HepG2 (cell line): ENCODE measurements at regions not wholly inside any gene's neighbourhood (a gene's known extent, or its start where the extent isn't known, plus 50 kb on each side); places are given as distances from the start of the nearest gene placed in this dataset.

Source experiments
- ATAC-seq: fragments of 200-7000 bp; cut with Tn5 transposase; 3 replicates; pipeline ENCODE4 v1.9.1; 2020; ENCODE audit warnings: mild to moderate bottlenecking, moderate library complexity
- BruUV-seq: library from RNA; stranded (reverse); fragments of 400-500 nt; replicated peaks from 2 replicates; lab custom pipeline; 2021; lab: Mats Ljungman, UMichigan
- CTCF ChIA-PET: fragments of 300-600 bp; formaldehyde crosslinking; extraction: SDS; loops from one replicate; lab custom pipeline; 2021; ENCODE audit warnings: low total read pairs, inconsistent platforms, low intra/inter-chr PET ratio; lab: Yijun Ruan, JAX
- POLR2A ChIA-PET: fragments of 350-600 bp; sonication (Branson Sonifier 250); formaldehyde crosslinking; loops from one replicate; lab custom pipeline; 2020; ENCODE audit warnings: antibody characterized with exemption, inconsistent platforms; lab: Yijun Ruan, JAX
- DNase-seq: peaks from one replicate; pipeline ENCODE4 v3.0.0-alpha.2; 2015; ENCODE audit warnings: low spot score
- FAIRE-seq: peaks from 3 replicates; lab custom pipeline; 2011; peaks lifted over from hg19 to GRCh38; lab: Jason Lieb, UNC
- H2AFZ ChIP-seq: one replicate; pipeline ENCODE4 v1.6.1; 2011; ENCODE audit warnings: low read length, inconsistent platforms
- H3K27ac ChIP-seq: fragments of 300-600 bp; 3 replicates; pipeline ENCODE4 v1.8.0; 2011; ENCODE audit warnings: mixed run types, mild to moderate bottlenecking, mixed read lengths, low read length, inconsistent platforms; ENCODE audit not compliant: insufficient read depth; ENCODE audit errors: extremely low read length
- H3K27me3 ChIP-seq, 2 experiments: fragments of 200-600 bp in 1 of 2; 2 replicates in 1 of 2; 3 replicates in 1 of 2; pipeline versions ENCODE4 v1.6.0 to v1.8.0; 2011; ENCODE audit warnings: low read length in 2 of 2, mild to moderate bottlenecking in 2 of 2, moderate library complexity in 2 of 2, inconsistent platforms in 1 of 2; ENCODE audit not compliant: insufficient read depth in 2 of 2, control insufficient read depth in 1 of 2
- H3K36me3 ChIP-seq, 2 experiments: fragments of 200-600 bp in 1 of 2; replicated peaks in 1 of 2; 2 replicates in 1 of 2; 3 replicates in 1 of 2; pipeline versions ENCODE4 v1.5.1 to v1.8.0; 2011; ENCODE audit warnings: low read length in 2 of 2, inconsistent platforms in 1 of 2; ENCODE audit not compliant: insufficient read depth in 2 of 2, control insufficient read depth in 1 of 2
- H3K4me1 ChIP-seq: 2 replicates; pipeline ENCODE4 v1.5.1; 2012; ENCODE audit warnings: low read length, inconsistent platforms; ENCODE audit not compliant: insufficient read depth
- H3K4me2 ChIP-seq: 2 replicates; pipeline ENCODE4 v1.6.0; 2011; ENCODE audit warnings: low read depth, low read length, inconsistent platforms
- H3K4me3 ChIP-seq, 3 experiments: fragments of 200-600 bp in 1 of 3; sonication (generic), shearing (Covaris generic) in 1 of 3; replicated peaks in 1 of 3; 2 replicates each; pipeline ENCODE4 v1.5.1; 2011 to 2016; ENCODE audit warnings: low read length in 3 of 3, inconsistent platforms in 2 of 3, low read depth in 2 of 3, mild to moderate bottlenecking in 2 of 3, control low read depth in 1 of 3, mixed read lengths in 1 of 3; ENCODE audit not compliant: insufficient read depth in 1 of 3
- H3K79me2 ChIP-seq: one replicate; pipeline ENCODE4 v1.6.1; 2011; ENCODE audit warnings: low read length, inconsistent platforms; ENCODE audit not compliant: insufficient read depth
- H3K9ac ChIP-seq: 2 replicates; pipeline ENCODE4 v1.6.0; 2011; ENCODE audit warnings: mild to moderate bottlenecking, low read depth, low read length, inconsistent platforms; ENCODE audit not compliant: insufficient read depth
- H3K9me3 ChIP-seq: 2 replicates; pipeline ENCODE4 v1.5.1; 2012; ENCODE audit warnings: mild to moderate bottlenecking, low read length
- H4K20me1 ChIP-seq: 2 replicates; pipeline ENCODE4 v1.6.0; 2011; ENCODE audit warnings: inconsistent platforms, mild to moderate bottlenecking, low read length, moderate library complexity; ENCODE audit not compliant: insufficient read depth
- CEBPB ChIP-seq: IDR thresholded peaks from 2 replicates; pipeline ENCODE4 v1.6.1; 2011; ENCODE audit warnings: low read depth, low read length, improper control_type of control experiment, borderline replicate concordance
- CREM ChIP-seq, 2 experiments: sonication (generic) in 1 of 2; formaldehyde crosslinking in 1 of 2; IDR thresholded peaks; 2 replicates each; pipeline versions ENCODE4 v1.4.0 to v1.6.1; 2016 to 2020; ENCODE audit warnings: antibody characterized with exemption in 1 of 2, mild to moderate bottlenecking in 1 of 2, missing genetic modification reagents in 1 of 2
- HOXA5 ChIP-seq: sonication (generic); formaldehyde crosslinking; IDR thresholded peaks from 2 replicates; pipeline ENCODE4 v1.4.0; 2020; ENCODE audit warnings: missing genetic modification reagents
- NCOA5 ChIP-seq: sonication (generic); formaldehyde crosslinking; IDR thresholded peaks from 2 replicates; pipeline ENCODE4 v1.4.0; 2020; ENCODE audit warnings: missing genetic modification reagents
- NONO ChIP-seq, 2 experiments: fragments of 450-650 bp in 1 of 2; sonication (generic) in 1 of 2; formaldehyde crosslinking in 1 of 2; IDR thresholded peaks in 1 of 2; conservative IDR thresholded peaks in 1 of 2; 2 replicates each; pipeline versions ENCODE4 v1.6.1 to v1.8.0; 2017 to 2022; ENCODE audit warnings: mild to moderate bottlenecking in 1 of 2, missing genetic modification reagents in 1 of 2, moderate library complexity in 1 of 2
- PRDM4 ChIP-seq: sonication (generic); formaldehyde crosslinking; IDR thresholded peaks from 2 replicates; pipeline ENCODE4 v1.9.0; 2021; ENCODE audit warnings: missing genetic modification reagents, borderline replicate concordance
- RAD21 ChIP-seq: fragments of 450-650 bp; formaldehyde crosslinking; IDR thresholded peaks from 2 replicates; pipeline ENCODE4 v1.5.0; 2020; ENCODE audit warnings: mild to moderate bottlenecking
- TCF7 ChIP-seq: sonication (generic); IDR thresholded peaks from 2 replicates; pipeline ENCODE4 v1.6.1; 2016; ENCODE audit warnings: antibody characterized with exemption, low read depth
- ZBTB25 ChIP-seq: IDR thresholded peaks from 2 replicates; pipeline ENCODE4 v1.6.1; 2018; ENCODE audit warnings: missing genetic modification reagents
- ZBTB33 ChIP-seq: sonication (generic); formaldehyde crosslinking; IDR thresholded peaks from 2 replicates; pipeline ENCODE4 v1.4.0; 2020; ENCODE audit warnings: missing genetic modification reagents
- ZNF276 ChIP-seq: sonication (generic); formaldehyde crosslinking; IDR thresholded peaks from 2 replicates; pipeline ENCODE4 v1.4.0; 2020; ENCODE audit warnings: mild to moderate bottlenecking, low read depth, missing genetic modification reagents
- ZNF569 ChIP-seq: sonication (generic); formaldehyde crosslinking; IDR thresholded peaks from 2 replicates; pipeline ENCODE4 v1.5.0; 2020; ENCODE audit warnings: mild to moderate bottlenecking, missing genetic modification reagents, moderate library complexity, borderline replicate concordance
- ZNF576 ChIP-seq: sonication (generic); formaldehyde crosslinking; IDR thresholded peaks from 2 replicates; pipeline ENCODE4 v1.4.0; 2020; ENCODE audit warnings: mild to moderate bottlenecking, missing genetic modification reagents
- ZNF607 ChIP-seq: sonication (generic); formaldehyde crosslinking; IDR thresholded peaks from 2 replicates; pipeline ENCODE4 v1.5.1; 2020; ENCODE audit warnings: missing genetic modification reagents, mild to moderate bottlenecking, borderline replicate concordance
- WGBS: methylation state at CpG from one replicate; pipeline ENCODE4 v1.1.6; 2017; ENCODE audit warnings: low lambda C conversion rate; 5-methylcytosine and 5-hydroxymethylcytosine counted together
- in situ Hi-C: cut with HindIII; loops from 2 replicates; pipeline ENCODE4 v1.10.0; 2017; ENCODE audit warnings: low pct_unique_long_range_greater_than_20kb; ENCODE audit not compliant: extremely low pct_ligation_motif_present
- intact Hi-C: fragments of 100-400 bp; cut with micrococcal nuclease; formaldehyde crosslinking; loops from one replicate; pipeline ENCODE4 v1.10.0; 2022; ENCODE audit not compliant: unreplicated experiment

- TF ChIP-seq ZNF569, result no peak
- no peak for TF ChIP-seq ZNF576 (CRISPR knock-in tag)
- no peak for TF ChIP-seq PRDM4 (CRISPR knock-in tag)
- no peak for TF ChIP-seq TCF7
- no peak for TF ChIP-seq NONO (IDR thresholded peaks at IDR 0.05)
- no peak for TF ChIP-seq NONO (CRISPR knock-in tag; conservative IDR thresholded peaks at IDR 0.05)
- TF ChIP-seq NCOA5 (CRISPR knock-in tag), result no peak
- TF ChIP-seq CEBPB, result no peak
- TF ChIP-seq ZBTB25 (CRISPR knock-in tag), result no peak
- no peak for TF ChIP-seq ZNF276
- no peak for TF ChIP-seq ZNF607 (CRISPR knock-in tag)
- TF ChIP-seq ZBTB33, result no peak
- no peak for TF ChIP-seq RAD21 (CRISPR knock-in tag)
- no peak for TF ChIP-seq HOXA5 (CRISPR knock-in tag)
- TF ChIP-seq CREM (IDR thresholded peaks at IDR 0.05), result no peak
- no peak for TF ChIP-seq CREM (CRISPR knock-in tag; IDR thresholded peaks at IDR 0.05)
- ATAC-seq, result no peak
- POLR2A ChIA-PET, result no interaction called here
Measured at GRCh38 chr3:20729185-20729584, 543.2 kb upstream of the SGO1 start.

More at GRCh38 chr3:20729185-20729584, 543.2 kb upstream of the SGO1 start:
- no peak for DNase-seq
- Histone ChIP-seq H3K9me3 (peaks cover 83% of the 10 kb centered on the region), H3K4me1 (no peaks in the 10 kb centered on the region), H2AFZ (no peak overlapping the region), H3K4me3 (no peak overlapping the region), H3K36me3 (no peaks in the 10 kb centered on the region), H3K27me3 (no peaks in the 10 kb centered on the region), H3K9ac (no peak overlapping the region), H4K20me1 (no peaks in the 10 kb centered on the region), H3K27ac (no peak overlapping the region), H3K79me2 (no peaks in the 10 kb centered on the region), H3K4me2 (no peak overlapping the region)
- WGBS, result 3% methylated on average over 1 of the region's 1 CpG
- in situ Hi-C loops, result no loop called here
- intact Hi-C loops, result no loop called here
- no peak for FAIRE-seq
- CTCF ChIA-PET, result no interaction called here
- BruUV-seq, result no TSS peak
